B cell (primary cell): ENCODE measurements at regions not wholly inside any gene's neighbourhood (a gene's known extent, or its start where the extent isn't known, plus 50 kb on each side); places are given as distances from the start of the nearest gene placed in this dataset.

Experiments
- ATAC-seq: fragments of 200-7000 bp; cut with Tn5 transposase; one replicate; pipeline ENCODE4 v1.10.0; 2021; ENCODE audit warnings: low read depth, mild to moderate bottlenecking, moderate number of reproducible peaks, moderate library complexity
- CTCF ChIA-PET: fragments of 350-600 bp; sonication (Branson Sonifier 250); formaldehyde crosslinking; loops from one replicate; lab custom pipeline; 2021; ENCODE audit warnings: antibody characterized with exemption, inconsistent platforms; lab: Charles Lee
- POLR2A ChIA-PET: fragments of 350-600 bp; sonication (Branson Sonifier 250); formaldehyde crosslinking; loops from one replicate; lab custom pipeline; 2021; ENCODE audit warnings: antibody characterized with exemption; lab: Charles Lee
- DNase-seq: peaks from one replicate; pipeline ENCODE4 v3.0.0; 2013
- H2AFZ ChIP-seq: 2 replicates; pipeline ENCODE4 v1.6.1; 2012; ENCODE audit warnings: mild to moderate bottlenecking, low read depth, low read length; ENCODE audit not compliant: insufficient read depth, poor library complexity, severe bottlenecking
- H3K27ac ChIP-seq, 2 donors: 1 replicate in 1 of 2; 2 replicates in 1 of 2; pipeline ENCODE4 v1.5.1; 2012 to 2013; ENCODE audit warnings: low read length in 2 of 2, mild to moderate bottlenecking in 2 of 2, moderate library complexity in 1 of 2
- H3K27me3 ChIP-seq, 4 experiments: fragments of 200-600 bp in 1 of 4; sonication (generic) in 1 of 4; replicated peaks in 1 of 4; 1 replicate in 2 of 4; 2 replicates in 2 of 4; pipeline versions ENCODE4 v1.6.1 to v1.7.0; 2013 to 2016; ENCODE audit warnings: low read length in 3 of 4, mild to moderate bottlenecking in 2 of 4, mixed read lengths in 1 of 4, moderate library complexity in 1 of 4; ENCODE audit not compliant: insufficient read depth in 4 of 4, control insufficient read depth in 3 of 4; ENCODE audit errors: control extremely low read depth in 1 of 4
- H3K36me3 ChIP-seq, 2 experiments: replicated peaks in 1 of 2; 1 replicate in 1 of 2; 2 replicates in 1 of 2; pipeline versions ENCODE4 v1.6.1 to v1.7.1; 2013; ENCODE audit warnings: low read length in 1 of 2; ENCODE audit not compliant: insufficient read depth in 2 of 2, control insufficient read depth in 1 of 2; ENCODE audit errors: control extremely low read depth in 1 of 2, extremely low read depth in 1 of 2
- H3K4me1 ChIP-seq, 2 donors: fragments of 200-600 bp in 1 of 2; sonication (generic) in 1 of 2; 1 replicate in 1 of 2; 2 replicates in 1 of 2; pipeline versions ENCODE4 v1.5.1 to v1.6.1; 2013 to 2017; ENCODE audit warnings: low read length in 2 of 2; ENCODE audit not compliant: control insufficient read depth in 2 of 2, insufficient read depth in 2 of 2
- H3K4me2 ChIP-seq: replicated peaks from 2 replicates; pipeline ENCODE3; 2012; ENCODE audit warnings: mild to moderate bottlenecking, low read depth, low read length; ENCODE audit not compliant: poor library complexity, severe bottlenecking
- H3K4me3 ChIP-seq, 5 experiments: fragments of 200-600 bp in 1 of 5; sonication (generic) in 1 of 5; 1 replicate in 3 of 5; 2 replicates in 2 of 5; pipeline versions ENCODE4 v1.5.1 to v1.7.0; 2011 to 2016; ENCODE audit warnings: low read length in 4 of 5, mild to moderate bottlenecking in 4 of 5, low read depth in 2 of 5, control low read depth in 1 of 5, moderate library complexity in 1 of 5; ENCODE audit not compliant: insufficient read depth in 1 of 5; ENCODE audit errors: control extremely low read depth in 1 of 5, extremely low read depth in 1 of 5
- H3K79me2 ChIP-seq: fragments of 200-600 bp; sonication (generic); one replicate; pipeline ENCODE4 v1.6.0; 2016; ENCODE audit warnings: low read length; ENCODE audit not compliant: control insufficient read depth, insufficient read depth
- H3K9ac ChIP-seq: fragments of 200-600 bp; sonication (generic); 2 replicates; pipeline ENCODE4 v1.6.1; 2017; ENCODE audit warnings: mild to moderate bottlenecking, low read length, moderate library complexity
- H3K9me3 ChIP-seq, 3 donors: one replicate each; pipeline versions ENCODE4 v1.6.1 to v1.7.1; 2013; ENCODE audit warnings: low read length in 2 of 3; ENCODE audit not compliant: control insufficient read depth in 2 of 3, insufficient read depth in 1 of 3; ENCODE audit errors: control extremely low read depth in 1 of 3
- H4K20me1 ChIP-seq: 2 replicates; pipeline ENCODE4 v1.6.0; 2012; ENCODE audit warnings: mild to moderate bottlenecking, low read length; ENCODE audit not compliant: insufficient read depth, control insufficient read depth, poor library complexity, severe bottlenecking
- H3K27ac Mint-ChIP-seq: one replicate; pipeline ENCODE4 v1.8.0; 2021; ENCODE audit warnings: mixed read lengths
- H3K27me3 Mint-ChIP-seq: one replicate; pipeline ENCODE4 v1.8.0; 2021; ENCODE audit warnings: mixed read lengths
- H3K4me1 Mint-ChIP-seq: one replicate; pipeline ENCODE4 v1.8.0; 2021; ENCODE audit warnings: mixed read lengths
- H3K4me3 Mint-ChIP-seq: one replicate; pipeline ENCODE4 v1.8.0; 2021; ENCODE audit warnings: mixed read lengths
- H3K9me3 Mint-ChIP-seq: one replicate; pipeline ENCODE4 v1.8.0; 2022; ENCODE audit warnings: mixed read lengths; ENCODE audit not compliant: insufficient read depth
- EZH2 ChIP-seq: IDR thresholded peaks from 2 replicates; pipeline ENCODE4 v1.6.1; 2012; ENCODE audit warnings: borderline replicate concordance, low read depth, mild to moderate bottlenecking, moderate library complexity, low read length; ENCODE audit not compliant: insufficient read depth, poor library complexity, severe bottlenecking
- WGBS: methylation state at CpG from one replicate; pipeline ENCODE4 v1.1.5; 2013; ENCODE audit warnings: missing lambda C conversion rate; ENCODE audit not compliant: insufficient coverage; 5-methylcytosine and 5-hydroxymethylcytosine counted together
- intact Hi-C: fragments of 100-400 bp; cut with micrococcal nuclease; formaldehyde crosslinking; loops from one replicate; pipeline ENCODE4 v1.10.0; 2022
- TF ChIP-seq, protein P1 (sequence below): fragments of 200-600 bp; IDR thresholded peaks from one replicate; pipeline ENCODE4 v1.8.0; 2022; ENCODE audit warnings: antibody characterized with exemption, mild to moderate bottlenecking

DNA sequence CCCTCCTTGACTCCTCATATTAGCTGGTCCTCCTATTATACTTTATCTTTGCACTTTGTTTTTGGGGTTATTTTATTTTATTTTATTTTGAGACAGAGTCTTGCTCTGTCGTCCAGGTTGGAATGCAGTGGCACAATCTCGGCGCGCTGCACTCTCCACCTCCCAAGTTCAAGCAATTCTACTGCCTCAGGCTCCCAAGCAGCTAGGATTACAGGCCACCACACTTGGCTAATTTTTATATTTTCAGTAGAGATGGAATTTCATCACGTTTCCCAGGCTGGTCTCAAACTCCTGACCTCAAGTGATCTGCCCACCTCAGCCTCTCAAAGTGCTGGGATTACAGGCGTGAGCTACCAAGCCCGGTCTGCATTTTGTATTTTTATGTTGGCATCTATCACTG, 126.7 kb downstream of the FOXB1 start:
- Mint-ChIP-seq H3K9me3 (no peaks in the 10 kb centered on the region), H3K4me1 (peaks cover 19% of the 10 kb centered on the region), H3K27ac (no peak overlapping the region), H3K27me3 (peaks cover 8% of the 10 kb centered on the region), H3K4me3 (no peak overlapping the region)
- ChIA-PET CTCF (no interaction called here), POLR2A (no interaction called here)
- no peak overlapping the region for H3K4me3 ChIP-seq
- ATAC-seq (no peak), DNase-seq (no peak)
- intact Hi-C loops: no loop called here
- no peak overlapping the region for H3K27ac ChIP-seq
- no peak overlapping the region for H2AFZ ChIP-seq
- no peaks in the 10 kb centered on the region for H3K27me3 ChIP-seq
- no peak overlapping the region for H3K9ac ChIP-seq
- 100% methylated on average over 4 of the region's 7 CpGs for WGBS
- H3K36me3 ChIP-seq: no peaks in the 10 kb centered on the region
- peaks cover 7 to 9% of the 10 kb centered on the region in 2 donors for H3K4me1 ChIP-seq
- H3K79me2 ChIP-seq: no peaks in the 10 kb centered on the region
- no peaks in the 10 kb centered on the region for H3K9me3 ChIP-seq
- no peak overlapping the region for H3K4me2 ChIP-seq
- no peaks in the 10 kb centered on the region for H4K20me1 ChIP-seq
- no peak for TF ChIP-seq EZH2
- TF ChIP-seq, protein P1, sequence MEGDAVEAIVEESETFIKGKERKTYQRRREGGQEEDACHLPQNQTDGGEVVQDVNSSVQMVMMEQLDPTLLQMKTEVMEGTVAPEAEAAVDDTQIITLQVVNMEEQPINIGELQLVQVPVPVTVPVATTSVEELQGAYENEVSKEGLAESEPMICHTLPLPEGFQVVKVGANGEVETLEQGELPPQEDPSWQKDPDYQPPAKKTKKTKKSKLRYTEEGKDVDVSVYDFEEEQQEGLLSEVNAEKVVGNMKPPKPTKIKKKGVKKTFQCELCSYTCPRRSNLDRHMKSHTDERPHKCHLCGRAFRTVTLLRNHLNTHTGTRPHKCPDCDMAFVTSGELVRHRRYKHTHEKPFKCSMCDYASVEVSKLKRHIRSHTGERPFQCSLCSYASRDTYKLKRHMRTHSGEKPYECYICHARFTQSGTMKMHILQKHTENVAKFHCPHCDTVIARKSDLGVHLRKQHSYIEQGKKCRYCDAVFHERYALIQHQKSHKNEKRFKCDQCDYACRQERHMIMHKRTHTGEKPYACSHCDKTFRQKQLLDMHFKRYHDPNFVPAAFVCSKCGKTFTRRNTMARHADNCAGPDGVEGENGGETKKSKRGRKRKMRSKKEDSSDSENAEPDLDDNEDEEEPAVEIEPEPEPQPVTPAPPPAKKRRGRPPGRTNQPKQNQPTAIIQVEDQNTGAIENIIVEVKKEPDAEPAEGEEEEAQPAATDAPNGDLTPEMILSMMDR: no peak

DNA sequence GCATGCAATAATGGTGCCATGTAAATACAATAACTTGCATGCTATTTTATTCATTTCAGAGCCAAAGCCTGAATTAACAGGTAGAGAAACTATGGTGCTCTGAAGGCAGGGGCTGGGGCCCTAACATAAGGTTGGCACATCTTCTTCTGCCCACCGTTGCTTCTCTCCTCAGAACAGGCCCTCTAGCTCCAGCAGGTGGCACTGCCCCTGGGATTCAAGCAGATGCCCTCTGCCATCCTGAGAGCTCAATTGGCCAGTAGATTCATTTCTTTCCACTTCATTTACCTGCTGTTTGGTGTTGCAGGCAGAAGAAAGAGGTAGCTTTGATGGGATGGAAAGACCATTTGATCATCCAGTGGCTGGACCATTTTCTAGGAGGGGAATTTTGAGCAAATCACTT, 130.5 kb downstream of the FOXB1 start:
- Histone ChIP-seq H3K9ac (no peak overlapping the region), H3K9me3 (no peaks in the 10 kb centered on the region), H3K36me3 (no peaks in the 10 kb centered on the region), H3K4me2 (no peak overlapping the region), H4K20me1 (no peaks in the 10 kb centered on the region), H3K27ac (no peak overlapping the region), H2AFZ (no peak overlapping the region), H3K4me3 (no peak overlapping the region), H3K79me2 (no peaks in the 10 kb centered on the region), H3K27me3 (peaks cover 0 to 3% (median 0%) of the 10 kb centered on the region in 4 experiments), H3K4me1 (no peaks in the 10 kb centered on the region)
- Mint-ChIP-seq H3K27ac (no peak overlapping the region), H3K9me3 (no peaks in the 10 kb centered on the region), H3K4me3 (no peak overlapping the region), H3K27me3 (peaks cover 17% of the 10 kb centered on the region), H3K4me1 (no peaks in the 10 kb centered on the region)
- no peak for DNase-seq
- TF ChIP-seq, protein P1: peak; percentile 15
- TF ChIP-seq EZH2: no peak
- intact Hi-C loops: no loop called here
- POLR2A ChIA-PET: no interaction called here
- 67% methylated on average over 1 of the region's 1 CpG for WGBS
- CTCF ChIA-PET: no interaction called here
- no peak for ATAC-seq
